ENCODE measurements at regions not wholly inside any gene's neighbourhood (a gene's known extent, or its start where the extent isn't known, plus 50 kb on each side); places are given as distances from the start of the nearest gene placed in this dataset.

- Histone ChIP-seq H3K27ac (no peak overlapping the region), H3K27me3 (no peaks in the 10 kb centered on the region), H3K4me3 (no peak overlapping the region), H3K9me3 (no peaks in the 10 kb centered on the region), H3K4me1 (peaks cover 0 to 2% (median 0%) of the 10 kb centered on the region in 4 donors), H3K36me3 (no peaks in the 10 kb centered on the region)
- no peak for TF ChIP-seq POLR2A (IDR thresholded peaks at IDR 0.05)
- TF ChIP-seq CTCF (IDR thresholded peaks at IDR 0.05), result no peak
- DNase-seq, result no peak
Measured at GRCh38 chr17:45577571-45578279, 87.2 kb upstream of the PLEKHM1 start.

- Histone ChIP-seq H3K27me3 (no peaks in the 10 kb centered on the region), H3K36me3 (no peaks in the 10 kb centered on the region), H3K9me3 (no peaks in the 10 kb centered on the region), H3K27ac (no peak overlapping the region), H3K4me3 (no peak overlapping the region), H3K4me1 (peaks cover 0 to 8% (median 3%) of the 10 kb centered on the region in 4 donors)
- DNase-seq, result no peak
- no peak for TF ChIP-seq CTCF (IDR thresholded peaks at IDR 0.05)
- no peak for TF ChIP-seq POLR2A (IDR thresholded peaks at IDR 0.05)
Measured at GRCh38 chr17:45578516-45579455, 88.3 kb upstream of the PLEKHM1 start.

- Histone ChIP-seq H3K36me3 (no peaks in the 10 kb centered on the region), H3K4me1 (peaks cover 0 to 11% (median 5%) of the 10 kb centered on the region in 4 donors), H3K27me3 (no peaks in the 10 kb centered on the region), H3K27ac (no peak overlapping the region), H3K9me3 (no peaks in the 10 kb centered on the region), H3K4me3 (no peak overlapping the region)
- DNase-seq, result no peak
- TF ChIP-seq POLR2A (IDR thresholded peaks at IDR 0.05) (no peak), CTCF (IDR thresholded peaks at IDR 0.05) (no peak)
Measured at GRCh38 chr17:45579529-45580495, 89.3 kb upstream of the PLEKHM1 start.

GRCh38 chr17:45580924-45581323 is 90.4 kb upstream of the PLEKHM1 start:
- Histone ChIP-seq H3K36me3 (no peaks in the 10 kb centered on the region), H3K27me3 (no peaks in the 10 kb centered on the region), H3K27ac (no peak overlapping the region), H3K9me3 (no peaks in the 10 kb centered on the region), H3K4me1 (peaks cover 0 to 11% (median 5%) of the 10 kb centered on the region in 4 donors), H3K4me3 (no peak overlapping the region)
- no peak for TF ChIP-seq CTCF (IDR thresholded peaks at IDR 0.05)
- TF ChIP-seq POLR2A (IDR thresholded peaks at IDR 0.05), result no peak
- DNase-seq, result no peak

- H3K27ac ChIP-seq, result no peak overlapping the region
- no peaks in the 10 kb centered on the region for H3K27me3 ChIP-seq
- no peak overlapping the region for H3K4me3 ChIP-seq
- TF ChIP-seq CTCF (IDR thresholded peaks at IDR 0.05), result no peak
- TF ChIP-seq POLR2A (IDR thresholded peaks at IDR 0.05), result no peak
- H3K36me3 ChIP-seq, result no peaks in the 10 kb centered on the region
- no peaks in the 10 kb centered on the region for H3K9me3 ChIP-seq
- peaks cover 0 to 11% (median 7%) of the 10 kb centered on the region in 4 donors for H3K4me1 ChIP-seq
- DNase-seq, result no peak
Measured at GRCh38 chr17:45581860-45582259, 91.3 kb upstream of the PLEKHM1 start.
